Ishikawa (cell line): ENCODE measurements at regions not wholly inside any gene's neighbourhood (a gene's known extent, or its start where the extent isn't known, plus 50 kb on each side); places are given as distances from the start of the nearest gene placed in this dataset.

Experiments
- CEBPB ChIP-seq: IDR thresholded peaks from 2 replicates; pipeline ENCODE4 v1.6.1; 2012
- CREB1 ChIP-seq: IDR thresholded peaks from 2 replicates; pipeline ENCODE4 v1.6.1; 2012; ENCODE audit warnings: low read depth
- EGR1 ChIP-seq: IDR thresholded peaks from 2 replicates; pipeline ENCODE4 v1.6.1; 2012
- EP300 ChIP-seq: IDR thresholded peaks from 2 replicates; pipeline ENCODE4 v1.6.1; 2012; ENCODE audit warnings: borderline replicate concordance
- FOXM1 ChIP-seq: IDR thresholded peaks from 2 replicates; pipeline ENCODE4 v1.6.1; 2012; ENCODE audit warnings: low read depth, borderline replicate concordance
- NFIC ChIP-seq: IDR thresholded peaks from 2 replicates; pipeline ENCODE4 v1.6.1; 2012
- RAD21 ChIP-seq: IDR thresholded peaks from 2 replicates; pipeline ENCODE4 v1.6.1; 2012; ENCODE audit warnings: low read depth
- REST ChIP-seq: IDR thresholded peaks from 2 replicates; pipeline ENCODE4 v1.6.1; 2012; ENCODE audit warnings: low read depth, mild to moderate bottlenecking
- TAF1 ChIP-seq: IDR thresholded peaks from 2 replicates; pipeline ENCODE4 v1.6.1; 2012; ENCODE audit warnings: low read depth, mild to moderate bottlenecking
- TCF12 ChIP-seq: IDR thresholded peaks from 2 replicates; pipeline ENCODE4 v1.6.1; 2012; ENCODE audit warnings: low read depth
- TEAD4 ChIP-seq: IDR thresholded peaks from 2 replicates; pipeline ENCODE4 v1.6.1; 2012
- USF1 ChIP-seq: IDR thresholded peaks from 2 replicates; pipeline ENCODE4 v1.6.1; 2012
- YY1 ChIP-seq: IDR thresholded peaks from 2 replicates; pipeline ENCODE4 v1.6.1; 2012; ENCODE audit warnings: low read depth
- ZBTB7A ChIP-seq: IDR thresholded peaks from 2 replicates; pipeline ENCODE4 v1.6.1; 2012; ENCODE audit warnings: low read depth
- TF ChIP-seq, protein P1 (sequence below): IDR thresholded peaks from 2 replicates; pipeline ENCODE4 v1.6.1; 2012

DNA sequence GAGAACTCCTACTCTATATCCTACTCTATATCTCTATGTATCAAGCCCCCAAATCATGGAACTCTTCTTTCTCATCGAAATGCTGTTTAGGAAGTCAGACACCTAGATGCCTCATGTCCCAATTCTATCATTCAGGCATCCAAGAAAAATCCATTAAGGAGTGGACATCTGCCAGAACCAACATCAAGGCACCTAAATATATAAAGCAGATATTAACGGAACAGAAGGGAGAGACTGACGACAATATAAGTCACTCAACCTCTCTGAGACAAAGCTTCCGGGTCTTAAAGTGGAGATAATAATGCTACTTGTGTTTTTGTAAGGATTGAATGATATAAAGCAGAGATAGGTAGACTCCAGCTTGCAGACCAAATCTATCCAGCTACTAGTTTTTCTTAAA is 241.5 kb downstream of the NFATC2 start:
- no peak for TF ChIP-seq NFIC
- no peak for TF ChIP-seq CREB1
- TF ChIP-seq EP300: no peak
- TF ChIP-seq, protein P1, sequence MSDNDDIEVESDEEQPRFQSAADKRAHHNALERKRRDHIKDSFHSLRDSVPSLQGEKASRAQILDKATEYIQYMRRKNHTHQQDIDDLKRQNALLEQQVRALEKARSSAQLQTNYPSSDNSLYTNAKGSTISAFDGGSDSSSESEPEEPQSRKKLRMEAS: no peak
- no peak for TF ChIP-seq REST
- no peak for TF ChIP-seq FOXM1

DNA sequence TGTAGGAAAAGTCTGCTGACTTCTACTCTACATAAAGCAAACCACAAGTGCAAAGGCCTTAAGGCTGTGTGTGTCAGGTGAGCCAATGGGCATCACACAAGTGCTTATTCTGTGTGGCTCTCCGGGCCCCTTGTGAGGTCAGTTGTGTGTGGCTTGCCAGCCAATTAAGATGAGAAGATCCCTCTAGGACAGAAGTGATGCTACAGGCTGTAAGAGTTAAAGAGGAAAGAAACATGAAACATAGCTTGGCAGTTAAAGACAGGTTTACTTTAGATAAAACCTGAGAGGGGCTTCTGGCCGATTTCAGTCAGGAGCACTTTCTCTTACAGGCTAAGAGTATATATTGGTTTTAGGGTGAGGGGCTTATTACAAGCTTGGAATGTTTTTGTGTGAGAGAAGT is 242.4 kb downstream of the NFATC2 start:
- TF ChIP-seq TAF1 (no peak), TCF12 (no peak), NFIC (no peak), FOXM1 (no peak), CREB1 (no peak)
- TF ChIP-seq, protein P1: no peak

- TF ChIP-seq CEBPB (no peak), CREB1 (no peak), REST (no peak), YY1 (no peak), NFIC (no peak)
These were observed 243.1 kb downstream of the NFATC2 start for GRCh38 chr20:51299413-51299812.

GRCh38 chr20:51298141-51298749 is 244.3 kb downstream of the NFATC2 start:
- TF ChIP-seq ZBTB7A: no peak
- TF ChIP-seq YY1: no peak
- no peak for TF ChIP-seq TEAD4
- TF ChIP-seq EGR1: no peak
- TF ChIP-seq TCF12: no peak
- TF ChIP-seq TAF1: no peak
- TF ChIP-seq, protein P1: no peak
- TF ChIP-seq REST: no peak
- no peak for TF ChIP-seq CEBPB
- no peak for TF ChIP-seq RAD21
- no peak for TF ChIP-seq FOXM1
- no peak for TF ChIP-seq USF1
- no peak for TF ChIP-seq CREB1
- TF ChIP-seq EP300: no peak
- no peak for TF ChIP-seq NFIC

GRCh38 chr20:51287628-51288413 is 254.7 kb downstream of the NFATC2 start:
- TF ChIP-seq TAF1 (no peak), USF1 (no peak), YY1 (no peak), REST (no peak), NFIC (no peak), EP300 (no peak), TEAD4 (no peak), FOXM1 (no peak), CREB1 (no peak), EGR1 (no peak), RAD21 (no peak), CEBPB (no peak), TCF12 (no peak), ZBTB7A (no peak)
- TF ChIP-seq, protein P1: no peak
